OCI-LY1 (cell line): ENCODE measurements at regions not wholly inside any gene's neighbourhood (a gene's known extent, or its start where the extent isn't known, plus 50 kb on each side); places are given as distances from the start of the nearest gene placed in this dataset.

Experiments
- EZH2 ChIP-seq: fragments of 200-600 bp; sonication (generic), shearing (Covaris generic); IDR thresholded peaks from 2 replicates; pipeline ENCODE4 v1.8.0; 2017; ENCODE audit warnings: borderline replicate concordance, mixed run types, mild to moderate bottlenecking, antibody characterized with exemption, low read length, moderate library complexity, mixed read lengths
- TF ChIP-seq, protein P1 (sequence below): fragments of 200-600 bp; sonication (generic), shearing (Covaris generic); IDR thresholded peaks from 2 replicates; pipeline ENCODE4 v1.5.1; 2017; ENCODE audit warnings: mild to moderate bottlenecking, antibody characterized with exemption, low read length, moderate library complexity, mixed read lengths

DNA sequence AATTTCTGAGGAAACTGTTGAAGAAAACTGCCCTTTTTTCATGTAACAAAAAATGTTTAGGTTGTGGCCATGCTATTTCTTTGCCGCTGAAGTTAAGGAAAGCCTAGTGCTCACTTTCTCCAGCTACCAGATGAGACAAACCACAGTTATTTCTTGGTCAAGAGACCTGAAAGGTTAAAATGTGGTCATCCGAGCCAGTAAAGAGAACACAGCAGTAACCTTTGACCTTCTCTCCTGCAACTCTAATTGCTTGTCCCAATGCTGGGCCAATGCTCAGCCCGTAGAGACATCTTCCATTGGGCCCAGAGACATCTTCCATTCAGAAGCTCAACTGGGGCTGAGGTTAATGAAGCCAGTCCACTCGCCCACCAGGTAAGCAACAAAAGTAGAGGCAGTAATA, 109.8 kb upstream of the CPSF6 start:
- TF ChIP-seq, protein P1, sequence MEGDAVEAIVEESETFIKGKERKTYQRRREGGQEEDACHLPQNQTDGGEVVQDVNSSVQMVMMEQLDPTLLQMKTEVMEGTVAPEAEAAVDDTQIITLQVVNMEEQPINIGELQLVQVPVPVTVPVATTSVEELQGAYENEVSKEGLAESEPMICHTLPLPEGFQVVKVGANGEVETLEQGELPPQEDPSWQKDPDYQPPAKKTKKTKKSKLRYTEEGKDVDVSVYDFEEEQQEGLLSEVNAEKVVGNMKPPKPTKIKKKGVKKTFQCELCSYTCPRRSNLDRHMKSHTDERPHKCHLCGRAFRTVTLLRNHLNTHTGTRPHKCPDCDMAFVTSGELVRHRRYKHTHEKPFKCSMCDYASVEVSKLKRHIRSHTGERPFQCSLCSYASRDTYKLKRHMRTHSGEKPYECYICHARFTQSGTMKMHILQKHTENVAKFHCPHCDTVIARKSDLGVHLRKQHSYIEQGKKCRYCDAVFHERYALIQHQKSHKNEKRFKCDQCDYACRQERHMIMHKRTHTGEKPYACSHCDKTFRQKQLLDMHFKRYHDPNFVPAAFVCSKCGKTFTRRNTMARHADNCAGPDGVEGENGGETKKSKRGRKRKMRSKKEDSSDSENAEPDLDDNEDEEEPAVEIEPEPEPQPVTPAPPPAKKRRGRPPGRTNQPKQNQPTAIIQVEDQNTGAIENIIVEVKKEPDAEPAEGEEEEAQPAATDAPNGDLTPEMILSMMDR, result no peak
- no peak for TF ChIP-seq EZH2
